Retinal pigment epithelial cell (primary cell): ENCODE measurements at regions not wholly inside any gene's neighbourhood (a gene's known extent, or its start where the extent isn't known, plus 50 kb on each side); places are given as distances from the start of the nearest gene placed in this dataset.

Experiments
- DNase-seq: peaks from one replicate; pipeline ENCODE4 v3.0.0-alpha.2; 2010; ENCODE audit warnings: low read depth
- H3K4me3 ChIP-seq: 2 replicates; pipeline ENCODE4 v1.5.1; 2011; ENCODE audit warnings: mild to moderate bottlenecking, low read length, control low read depth, moderate library complexity
- TF ChIP-seq, protein P1 (sequence below): conservative IDR thresholded peaks from 2 replicates; pipeline ENCODE4 v1.5.1; 2011; ENCODE audit warnings: low read depth, low read length, control low read depth, inconsistent platforms

DNA sequence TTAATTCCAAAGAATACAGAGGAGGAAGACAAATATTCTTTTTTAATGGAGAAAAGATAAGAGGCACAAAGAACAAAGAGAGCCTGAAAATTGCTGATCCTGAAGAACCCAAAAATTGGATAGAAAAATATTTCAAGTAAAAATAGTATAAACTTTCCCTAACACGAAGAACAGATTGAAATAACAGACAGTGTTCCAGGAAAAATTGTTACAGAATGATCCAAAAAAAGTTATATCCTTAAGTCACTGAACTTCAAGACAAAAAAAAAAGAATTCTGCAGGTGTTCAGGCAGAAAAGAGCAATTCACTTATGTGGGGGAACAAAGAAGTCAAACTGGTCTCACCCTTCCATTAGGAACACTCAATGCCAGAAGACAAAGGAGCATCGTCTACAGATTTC, 160.2 kb downstream of the KLF12 start:
- no peak for DNase-seq
- no peak overlapping the region for H3K4me3 ChIP-seq
- TF ChIP-seq, protein P1, sequence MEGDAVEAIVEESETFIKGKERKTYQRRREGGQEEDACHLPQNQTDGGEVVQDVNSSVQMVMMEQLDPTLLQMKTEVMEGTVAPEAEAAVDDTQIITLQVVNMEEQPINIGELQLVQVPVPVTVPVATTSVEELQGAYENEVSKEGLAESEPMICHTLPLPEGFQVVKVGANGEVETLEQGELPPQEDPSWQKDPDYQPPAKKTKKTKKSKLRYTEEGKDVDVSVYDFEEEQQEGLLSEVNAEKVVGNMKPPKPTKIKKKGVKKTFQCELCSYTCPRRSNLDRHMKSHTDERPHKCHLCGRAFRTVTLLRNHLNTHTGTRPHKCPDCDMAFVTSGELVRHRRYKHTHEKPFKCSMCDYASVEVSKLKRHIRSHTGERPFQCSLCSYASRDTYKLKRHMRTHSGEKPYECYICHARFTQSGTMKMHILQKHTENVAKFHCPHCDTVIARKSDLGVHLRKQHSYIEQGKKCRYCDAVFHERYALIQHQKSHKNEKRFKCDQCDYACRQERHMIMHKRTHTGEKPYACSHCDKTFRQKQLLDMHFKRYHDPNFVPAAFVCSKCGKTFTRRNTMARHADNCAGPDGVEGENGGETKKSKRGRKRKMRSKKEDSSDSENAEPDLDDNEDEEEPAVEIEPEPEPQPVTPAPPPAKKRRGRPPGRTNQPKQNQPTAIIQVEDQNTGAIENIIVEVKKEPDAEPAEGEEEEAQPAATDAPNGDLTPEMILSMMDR = no peak

DNA sequence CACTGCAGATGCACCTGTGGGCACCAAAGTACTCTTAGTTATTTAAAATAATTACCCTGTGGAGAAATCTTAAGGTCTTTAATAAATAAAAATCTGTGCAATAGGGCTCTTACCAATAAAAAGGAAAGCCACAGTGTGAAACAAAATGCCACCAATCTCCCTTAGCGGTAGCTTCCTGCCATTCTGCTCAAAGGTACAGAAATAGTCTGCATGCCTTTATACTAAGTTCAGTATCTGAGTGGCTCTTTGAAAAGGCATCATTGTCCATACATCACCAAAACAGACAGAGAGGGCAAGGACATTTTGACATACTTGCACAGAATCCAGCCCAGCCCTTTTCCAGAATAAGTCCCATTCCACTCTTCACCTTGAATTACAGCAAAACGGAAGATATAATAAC, 161.0 kb downstream of the KLF12 start:
- H3K4me3 ChIP-seq = no peak overlapping the region
- DNase-seq = no peak
- TF ChIP-seq, protein P1 = no peak

DNA sequence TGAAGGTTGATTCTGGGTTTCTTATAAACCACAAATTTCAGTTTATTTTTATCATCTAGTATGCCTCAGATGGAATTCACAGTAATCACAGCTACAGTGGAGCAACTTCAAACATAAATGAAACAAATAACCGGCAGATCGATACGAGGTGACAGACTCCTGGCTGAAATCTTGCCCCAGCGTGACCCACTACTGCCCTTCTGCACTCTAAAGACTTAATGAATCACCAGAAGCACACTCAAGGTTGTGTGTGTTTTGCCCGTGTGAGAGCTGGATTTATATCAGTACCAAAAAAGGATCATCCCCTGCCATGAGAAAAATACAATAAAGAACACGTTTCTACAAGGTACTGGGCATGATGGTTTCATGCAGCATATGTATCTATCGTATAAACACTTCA, 161.7 kb downstream of the KLF12 start:
- H3K4me3 ChIP-seq = no peak overlapping the region
- no peak for DNase-seq
- TF ChIP-seq, protein P1 = no peak

DNA sequence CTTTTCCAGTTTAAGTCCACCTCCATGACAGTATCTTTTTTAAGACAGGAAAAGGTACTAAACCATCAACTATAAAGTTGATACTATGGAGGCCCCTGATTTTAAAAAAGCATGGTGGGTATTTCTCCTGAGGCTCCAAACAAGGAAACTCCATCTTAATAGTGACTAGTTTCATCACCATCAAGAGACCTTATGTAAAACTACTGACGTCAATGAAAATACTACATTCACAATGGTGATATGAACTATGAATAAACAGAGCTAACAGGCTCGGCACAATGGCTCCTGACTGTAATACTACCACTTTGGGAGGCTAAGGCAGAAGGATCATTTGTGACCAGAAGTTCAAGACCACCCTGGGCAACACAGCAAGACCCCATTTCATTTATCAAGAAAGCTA, 162.7 kb downstream of the KLF12 start:
- TF ChIP-seq, protein P1 = no peak
- no peak for DNase-seq

DNA sequence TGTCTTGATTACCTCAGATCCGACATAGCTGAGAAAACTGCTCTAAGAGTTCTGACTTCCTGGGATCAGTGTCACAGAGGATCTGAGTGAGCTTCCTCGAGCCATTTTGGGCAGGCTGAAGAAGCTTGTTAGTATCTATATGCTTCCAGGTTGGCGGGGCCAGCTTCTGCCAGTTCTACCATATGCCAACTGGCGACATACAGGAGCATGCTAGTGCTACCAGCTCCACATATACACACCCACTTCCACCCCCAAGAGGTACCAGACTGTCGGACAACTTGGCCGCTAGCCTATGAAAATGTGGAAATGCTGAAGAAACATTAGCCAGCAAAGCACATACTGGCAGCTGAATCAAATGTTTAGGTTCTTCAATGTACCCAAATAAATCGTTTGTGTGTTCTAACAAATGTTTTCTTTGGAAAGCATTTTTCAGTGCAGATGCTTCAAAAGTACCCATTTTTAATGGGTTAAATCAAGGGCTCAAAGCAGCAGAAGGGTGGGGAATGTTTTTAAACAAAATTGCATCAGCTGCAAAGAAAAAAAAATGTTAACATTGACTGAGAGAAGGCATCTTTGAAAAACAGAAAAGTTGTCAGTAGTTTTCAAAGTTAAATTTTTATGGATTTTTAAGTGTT, 163.7 kb downstream of the KLF12 start:
- no peak for DNase-seq
- TF ChIP-seq, protein P1 = no peak
- no peak overlapping the region for H3K4me3 ChIP-seq

More for the DNA sequence above, 162.7 kb downstream of the KLF12 start:
- no peak overlapping the region for H3K4me3 ChIP-seq

DNA sequence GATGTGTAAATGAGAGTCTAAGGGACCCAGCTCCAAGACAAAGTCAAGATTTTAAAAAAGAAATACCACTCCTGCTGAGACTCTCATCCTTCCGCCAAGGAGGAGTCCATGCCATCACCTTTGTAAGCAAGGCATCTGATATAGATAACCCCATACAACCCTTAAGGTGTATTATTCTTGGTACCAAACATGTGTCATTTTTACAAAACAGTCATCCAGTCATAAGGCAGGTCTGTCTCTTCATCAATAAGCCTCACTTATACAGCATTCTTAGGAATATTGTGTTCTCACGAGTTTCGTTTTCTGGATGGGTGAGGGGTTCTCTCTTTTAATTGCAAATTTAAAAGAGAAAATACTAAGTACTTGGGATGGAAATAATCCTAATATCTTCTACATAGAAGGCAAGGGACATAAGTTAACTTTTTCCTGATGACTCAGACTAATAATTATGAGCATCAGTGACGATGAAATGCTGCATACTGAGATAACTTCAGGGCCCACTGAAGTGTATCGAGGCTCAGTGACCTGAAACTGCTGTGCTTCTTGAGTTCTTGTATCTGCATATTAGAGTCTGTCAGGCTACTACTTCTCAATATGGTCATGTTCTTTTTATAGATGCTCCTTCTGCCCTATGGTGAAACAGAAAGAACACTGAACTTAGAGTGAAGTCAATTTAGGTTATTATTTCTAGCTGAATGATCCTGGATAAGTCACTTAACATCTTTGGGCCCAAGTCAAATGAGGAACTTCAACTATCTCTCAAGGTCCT, 166.6 kb downstream of the KLF12 start:
- TF ChIP-seq, protein P1 = no peak
- DNase-seq = no peak
- H3K4me3 ChIP-seq = no peak overlapping the region

DNA sequence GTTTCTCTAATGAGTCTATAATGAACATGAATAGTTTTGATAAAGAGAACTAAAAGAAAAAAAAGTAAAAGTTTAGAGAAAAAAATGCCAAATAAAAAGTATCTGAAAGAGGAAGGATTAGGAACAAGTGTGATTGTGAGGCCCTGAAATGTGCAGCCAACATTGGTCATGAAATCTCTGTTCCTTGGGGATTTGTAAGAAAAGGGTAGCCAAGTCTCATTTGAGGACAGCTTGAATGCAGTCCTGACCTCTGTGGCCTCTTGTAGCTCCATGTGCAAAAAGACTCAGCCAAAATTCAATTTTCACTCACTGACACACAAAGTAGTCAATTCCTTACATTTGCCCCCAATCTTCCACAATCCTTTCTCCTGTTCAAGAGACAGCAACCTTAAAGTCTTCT, 167.9 kb downstream of the KLF12 start:
- no peak for DNase-seq
- TF ChIP-seq, protein P1 = no peak
- H3K4me3 ChIP-seq = no peak overlapping the region
